ENCODE measurements at regions not wholly inside any gene's neighbourhood (a gene's known extent, or its start where the extent isn't known, plus 50 kb on each side); places are given as distances from the start of the nearest gene placed in this dataset.

GRCh38 chr2:156703642-156704041 lies 267.5 kb downstream of the GPD2 start:
- ATAC-seq (no peak), DNase-seq (ENCODE audit: low spot score) (no peak)
- H3K27ac Mint-ChIP-seq = no peak overlapping the region; the same call in 1 of the 2 replicates
- H3K4me3 Mint-ChIP-seq = no peak overlapping the region
- H3K4me2 ChIP-seq = no peak overlapping the region
- no peaks in the 10 kb centered on the region for H3F3A ChIP-seq (replicated peaks; ENCODE audit: low read depth)
- H3K27me3 Mint-ChIP-seq (ENCODE audit: insufficient read depth, low read depth, poor library complexity) = no peaks in the 10 kb centered on the region
- no peak overlapping the region for H3K27ac ChIP-seq (ENCODE audit: low read depth)
- TF ChIP-seq, protein P1, sequence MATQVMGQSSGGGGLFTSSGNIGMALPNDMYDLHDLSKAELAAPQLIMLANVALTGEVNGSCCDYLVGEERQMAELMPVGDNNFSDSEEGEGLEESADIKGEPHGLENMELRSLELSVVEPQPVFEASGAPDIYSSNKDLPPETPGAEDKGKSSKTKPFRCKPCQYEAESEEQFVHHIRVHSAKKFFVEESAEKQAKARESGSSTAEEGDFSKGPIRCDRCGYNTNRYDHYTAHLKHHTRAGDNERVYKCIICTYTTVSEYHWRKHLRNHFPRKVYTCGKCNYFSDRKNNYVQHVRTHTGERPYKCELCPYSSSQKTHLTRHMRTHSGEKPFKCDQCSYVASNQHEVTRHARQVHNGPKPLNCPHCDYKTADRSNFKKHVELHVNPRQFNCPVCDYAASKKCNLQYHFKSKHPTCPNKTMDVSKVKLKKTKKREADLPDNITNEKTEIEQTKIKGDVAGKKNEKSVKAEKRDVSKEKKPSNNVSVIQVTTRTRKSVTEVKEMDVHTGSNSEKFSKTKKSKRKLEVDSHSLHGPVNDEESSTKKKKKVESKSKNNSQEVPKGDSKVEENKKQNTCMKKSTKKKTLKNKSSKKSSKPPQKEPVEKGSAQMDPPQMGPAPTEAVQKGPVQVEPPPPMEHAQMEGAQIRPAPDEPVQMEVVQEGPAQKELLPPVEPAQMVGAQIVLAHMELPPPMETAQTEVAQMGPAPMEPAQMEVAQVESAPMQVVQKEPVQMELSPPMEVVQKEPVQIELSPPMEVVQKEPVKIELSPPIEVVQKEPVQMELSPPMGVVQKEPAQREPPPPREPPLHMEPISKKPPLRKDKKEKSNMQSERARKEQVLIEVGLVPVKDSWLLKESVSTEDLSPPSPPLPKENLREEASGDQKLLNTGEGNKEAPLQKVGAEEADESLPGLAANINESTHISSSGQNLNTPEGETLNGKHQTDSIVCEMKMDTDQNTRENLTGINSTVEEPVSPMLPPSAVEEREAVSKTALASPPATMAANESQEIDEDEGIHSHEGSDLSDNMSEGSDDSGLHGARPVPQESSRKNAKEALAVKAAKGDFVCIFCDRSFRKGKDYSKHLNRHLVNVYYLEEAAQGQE (IDR thresholded peaks at IDR 0.05; ENCODE audit: unreplicated experiment) = no peak
- TF ChIP-seq ZNF462 (CRISPR knock-in tag; IDR thresholded peaks at IDR 0.05) = no peak
- no peak for TF ChIP-seq EZH2phosphoT487 (IDR thresholded peaks at IDR 0.05; ENCODE audit: unreplicated experiment)
- TF ChIP-seq ZNF331 (CRISPR knock-in tag; IDR thresholded peaks at IDR 0.05; ENCODE audit: low read depth) = no peak
- TF ChIP-seq ZNF114 (CRISPR knock-in tag; IDR thresholded peaks at IDR 0.05) = no peak
- TF ChIP-seq, protein P2, sequence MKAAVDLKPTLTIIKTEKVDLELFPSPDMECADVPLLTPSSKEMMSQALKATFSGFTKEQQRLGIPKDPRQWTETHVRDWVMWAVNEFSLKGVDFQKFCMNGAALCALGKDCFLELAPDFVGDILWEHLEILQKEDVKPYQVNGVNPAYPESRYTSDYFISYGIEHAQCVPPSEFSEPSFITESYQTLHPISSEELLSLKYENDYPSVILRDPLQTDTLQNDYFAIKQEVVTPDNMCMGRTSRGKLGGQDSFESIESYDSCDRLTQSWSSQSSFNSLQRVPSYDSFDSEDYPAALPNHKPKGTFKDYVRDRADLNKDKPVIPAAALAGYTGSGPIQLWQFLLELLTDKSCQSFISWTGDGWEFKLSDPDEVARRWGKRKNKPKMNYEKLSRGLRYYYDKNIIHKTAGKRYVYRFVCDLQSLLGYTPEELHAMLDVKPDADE (IDR thresholded peaks at IDR 0.05) = no peak
- no peak for TF ChIP-seq POLR2AphosphoS5 (IDR thresholded peaks at IDR 0.05; ENCODE audit: low read depth)
- no peak for TF ChIP-seq CREB1 (CRISPR knock-in tag; IDR thresholded peaks at IDR 0.05; ENCODE audit: low read depth)
- no peak for TF ChIP-seq EZH2 (IDR thresholded peaks at IDR 0.05; ENCODE audit: low read depth, unreplicated experiment)
- no peak for TF ChIP-seq STAT1 (IDR thresholded peaks at IDR 0.05; ENCODE audit: unreplicated experiment)
- no peak for TF ChIP-seq NANOG (IDR thresholded peaks at IDR 0.05; ENCODE audit: borderline replicate concordance)
- no peak for TF ChIP-seq JUNB (IDR thresholded peaks at IDR 0.05; ENCODE audit: unreplicated experiment)
- TF ChIP-seq CTCF (conservative IDR thresholded peaks at IDR 0.05; ENCODE audit: low read depth in 2 of 2) = no peak
- H3K9me3 Mint-ChIP-seq = no peaks in the 10 kb centered on the region
- no peak overlapping the region for H2AFZ ChIP-seq
- H3K36me3 ChIP-seq (ENCODE audit: insufficient read depth) = no peaks in the 10 kb centered on the region
- no peak overlapping the region for H3K4me3 ChIP-seq
- no peaks in the 10 kb centered on the region for H3K36me3 Mint-ChIP-seq (ENCODE audit: low read depth)
- no peaks in the 10 kb centered on the region for H4K20me1 ChIP-seq (replicated peaks; ENCODE audit: insufficient read depth)
- H3K4me1 Mint-ChIP-seq = peaks cover 48% of the 10 kb centered on the region
- H3K27me3 ChIP-seq (ENCODE audit: insufficient read depth) = no peaks in the 10 kb centered on the region
- peaks cover 45% of the 10 kb centered on the region for H3K4me1 ChIP-seq (ENCODE audit: insufficient read depth)
- H3K79me2 ChIP-seq (replicated peaks; ENCODE audit: insufficient read depth) = no peaks in the 10 kb centered on the region
- H3K9me2 ChIP-seq (ENCODE audit: insufficient read depth) = no peaks in the 10 kb centered on the region
